ENCODE measurements at regions not wholly inside any gene's neighbourhood (a gene's known extent, or its start where the extent isn't known, plus 50 kb on each side); places are given as distances from the start of the nearest gene placed in this dataset.

GRCh38 chr4:115920637-115921036 is 807.2 kb upstream of the NDST4 start:
- FAIRE-seq (no peak), DNase-seq (peak in 1 of 5 donors; percentile 59)
- Histone ChIP-seq H3K4me1 (ENCODE audit: control insufficient read depth in 2 of 3, insufficient read depth in 2 of 3, low read depth in 1 of 3, low read length in 3 of 3) (no peaks in the 10 kb centered on the region), H3K4me3 (ENCODE audit: low read length in 3 of 3) (no peak overlapping the region), H3K27me3 (ENCODE audit: control insufficient read depth, insufficient read depth, low read length) (no peaks in the 10 kb centered on the region), H3K9ac (ENCODE audit: low read length in 3 of 3) (no peak overlapping the region), H3K9me3 (ENCODE audit: control insufficient read depth in 2 of 3, insufficient read depth in 1 of 3, low read length in 3 of 3) (no peaks in the 10 kb centered on the region), H3K36me3 (ENCODE audit: control insufficient read depth in 2 of 3, insufficient read depth in 3 of 3, low read length in 3 of 3) (no peaks in the 10 kb centered on the region), H3K27ac (ENCODE audit: low read depth in 2 of 2, low read length in 2 of 2) (no peak overlapping the region)
- TF ChIP-seq CTCF (IDR thresholded peaks at IDR 0.05; ENCODE audit: borderline replicate concordance, extremely low read depth, insufficient read depth) = no peak
- intact Hi-C loops (cut with DNase I) = no loop called here

DNA sequence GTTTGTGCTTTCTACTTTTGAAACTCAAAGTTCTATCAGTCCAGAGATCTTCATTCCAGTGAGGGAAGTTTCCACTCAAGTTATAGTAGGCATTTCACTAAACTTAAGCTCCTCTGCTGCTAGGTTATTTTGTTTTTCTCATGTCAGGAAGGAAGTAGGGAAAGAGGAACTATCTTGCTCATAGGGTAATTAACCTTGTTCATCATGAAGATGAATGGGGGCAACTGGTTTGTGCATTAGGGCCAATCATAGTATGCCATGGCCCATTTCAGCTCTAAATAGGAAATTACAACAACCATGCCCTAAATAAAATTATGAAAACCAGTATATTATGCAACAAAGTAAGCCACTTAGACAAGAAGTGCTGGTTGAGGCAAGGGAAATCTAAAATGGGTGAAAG is 804.7 kb upstream of the NDST4 start:
- Histone ChIP-seq H3K9me3 (ENCODE audit: control insufficient read depth in 2 of 3, insufficient read depth in 1 of 3, low read length in 3 of 3) (no peaks in the 10 kb centered on the region), H3K36me3 (ENCODE audit: control insufficient read depth in 2 of 3, insufficient read depth in 3 of 3, low read length in 3 of 3) (no peaks in the 10 kb centered on the region), H3K27ac (ENCODE audit: low read depth in 2 of 2, low read length in 2 of 2) (no peak overlapping the region), H3K4me1 (ENCODE audit: control insufficient read depth in 2 of 3, insufficient read depth in 2 of 3, low read depth in 1 of 3, low read length in 3 of 3) (no peaks in the 10 kb centered on the region), H3K27me3 (ENCODE audit: control insufficient read depth, insufficient read depth, low read length) (no peaks in the 10 kb centered on the region), H3K9ac (ENCODE audit: low read length in 3 of 3) (no peak overlapping the region), H3K4me3 (ENCODE audit: low read length in 3 of 3) (no peak overlapping the region)
- no peak for FAIRE-seq
- no peak for DNase-seq
- no peak for TF ChIP-seq CTCF (IDR thresholded peaks at IDR 0.05; ENCODE audit: borderline replicate concordance, extremely low read depth, insufficient read depth)
- intact Hi-C loops (cut with DNase I) = no loop called here

GRCh38 chr4:115906428-115906827 is 793.0 kb upstream of the NDST4 start:
- no peaks in the 10 kb centered on the region for H3K36me3 ChIP-seq (ENCODE audit: control insufficient read depth in 2 of 3, insufficient read depth in 3 of 3, low read length in 3 of 3)
- H3K9me3 ChIP-seq (ENCODE audit: control insufficient read depth in 2 of 3, insufficient read depth in 1 of 3, low read length in 3 of 3) = no peaks in the 10 kb centered on the region
- H3K4me3 ChIP-seq (ENCODE audit: low read length in 3 of 3) = no peak overlapping the region
- H3K4me1 ChIP-seq (ENCODE audit: control insufficient read depth in 2 of 3, insufficient read depth in 2 of 3, low read depth in 1 of 3, low read length in 3 of 3) = no peaks in the 10 kb centered on the region
- intact Hi-C loops (cut with DNase I) = no loop called here
- no peak for TF ChIP-seq CTCF (IDR thresholded peaks at IDR 0.05; ENCODE audit: borderline replicate concordance, extremely low read depth, insufficient read depth)
- H3K9ac ChIP-seq (ENCODE audit: low read length in 3 of 3) = no peak overlapping the region
- no peaks in the 10 kb centered on the region for H3K27me3 ChIP-seq (ENCODE audit: control insufficient read depth, insufficient read depth, low read length)
- DNase-seq = no peak
- no peak overlapping the region for H3K27ac ChIP-seq (ENCODE audit: low read depth in 2 of 2, low read length in 2 of 2)
- FAIRE-seq = no peak

GRCh38 chr4:115883847-115884246 is 770.4 kb upstream of the NDST4 start:
- TF ChIP-seq CTCF (IDR thresholded peaks at IDR 0.05; ENCODE audit: borderline replicate concordance, extremely low read depth, insufficient read depth) = no peak
- intact Hi-C loops (cut with DNase I) = no loop called here
- Histone ChIP-seq H3K9ac (ENCODE audit: low read length in 3 of 3) (no peak overlapping the region), H3K27me3 (ENCODE audit: control insufficient read depth, insufficient read depth, low read length) (no peaks in the 10 kb centered on the region), H3K9me3 (ENCODE audit: control insufficient read depth in 2 of 3, insufficient read depth in 1 of 3, low read length in 3 of 3) (no peaks in the 10 kb centered on the region), H3K4me3 (ENCODE audit: low read length in 3 of 3) (no peak overlapping the region), H3K4me1 (ENCODE audit: control insufficient read depth in 2 of 3, insufficient read depth in 2 of 3, low read depth in 1 of 3, low read length in 3 of 3) (no peaks in the 10 kb centered on the region), H3K36me3 (ENCODE audit: control insufficient read depth in 2 of 3, insufficient read depth in 3 of 3, low read length in 3 of 3) (no peaks in the 10 kb centered on the region), H3K27ac (ENCODE audit: low read depth in 2 of 2, low read length in 2 of 2) (no peak overlapping the region)
- DNase-seq (no peak), FAIRE-seq (no peak)

Data from kidney (tissue), 13 donors.